ENCODE measurements at regions not wholly inside any gene's neighbourhood (a gene's known extent, or its start where the extent isn't known, plus 50 kb on each side); places are given as distances from the start of the nearest gene placed in this dataset.

DNA sequence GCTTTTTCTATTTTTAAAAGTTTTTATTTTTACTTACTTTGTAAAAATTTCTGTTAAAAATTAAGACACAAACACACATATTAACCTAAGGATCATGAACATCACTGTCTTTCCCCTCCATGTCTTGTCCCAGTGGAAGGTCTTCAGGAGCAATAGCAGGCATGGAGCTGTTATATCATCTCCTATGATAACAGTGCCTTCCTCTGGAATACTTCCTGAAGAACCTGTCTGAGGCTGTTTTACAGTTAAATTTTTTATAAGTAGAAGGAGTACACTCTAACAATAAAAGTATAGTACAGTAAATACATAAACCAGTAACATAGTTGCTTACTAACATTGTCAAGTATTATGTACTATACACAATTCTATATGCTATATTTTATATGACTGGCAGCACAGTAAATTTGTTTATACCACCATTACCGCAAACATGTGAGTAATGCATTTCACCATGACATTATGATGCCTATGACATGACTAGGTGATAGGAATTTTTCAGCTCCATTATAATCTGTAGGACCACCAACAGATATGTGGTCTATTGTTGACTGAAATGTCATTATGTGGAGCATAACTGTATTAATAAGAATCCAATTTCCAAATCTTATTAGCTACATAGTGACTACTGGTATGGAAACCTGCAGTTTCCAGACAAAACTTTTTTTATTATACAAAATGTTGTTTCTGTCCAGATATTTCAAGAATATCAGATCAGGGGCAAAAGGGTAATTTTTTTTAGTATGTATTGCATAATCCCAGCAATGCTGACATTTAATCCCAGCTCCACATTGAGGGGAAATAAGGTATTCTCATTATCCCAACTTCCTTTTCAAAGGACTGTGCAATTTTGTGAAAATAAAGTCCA is 337.2 kb upstream of the SLC39A10 start:
- no peak for DNase-seq (ENCODE audit: extremely low read depth, low read depth)

GRCh38 chr2:195319112-195319460 is 337.9 kb upstream of the SLC39A10 start:
- peak; percentile 14 for DNase-seq (ENCODE audit: extremely low read depth, low read depth)

DNA sequence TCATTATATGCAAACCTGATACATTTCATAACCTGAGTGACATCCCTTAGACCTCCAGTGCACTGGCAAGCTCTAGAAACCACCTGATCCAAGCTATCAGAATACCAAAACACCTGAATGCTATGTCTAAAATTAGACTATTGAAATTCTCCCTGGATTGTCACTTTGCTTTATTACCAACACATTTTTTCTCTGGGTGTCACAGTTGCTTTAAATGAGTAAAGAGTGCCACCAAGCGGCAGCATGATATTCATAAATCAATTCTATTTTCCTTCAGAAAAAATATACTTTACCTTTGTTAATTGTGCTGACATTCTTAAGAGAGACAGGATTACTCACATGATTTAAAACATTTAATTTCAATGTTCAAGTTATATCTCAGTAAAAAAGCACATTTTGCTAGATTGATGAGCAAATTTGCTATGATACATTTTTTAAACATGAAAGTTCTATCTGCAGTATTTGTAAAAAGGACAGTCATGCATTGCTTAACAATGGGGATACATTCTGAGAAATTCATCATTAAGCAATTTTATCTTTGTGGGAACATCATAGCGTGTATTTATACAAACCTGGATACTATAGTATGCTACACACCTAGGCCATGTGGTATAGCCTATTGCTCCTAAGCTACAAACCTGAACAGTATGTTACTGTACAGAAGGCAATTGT is 338.4 kb upstream of the SLC39A10 start:
- DNase-seq (ENCODE audit: extremely low read depth, low read depth), result peak; percentile 55

GRCh38 chr2:195317550-195317949 is 339.5 kb upstream of the SLC39A10 start:
- no peak for DNase-seq (ENCODE audit: extremely low read depth, low read depth)

- DNase-seq (ENCODE audit: extremely low read depth, low read depth), result no peak
Measured at GRCh38 chr2:195316486-195316885, 340.5 kb upstream of the SLC39A10 start.

- no peak for DNase-seq (ENCODE audit: extremely low read depth, low read depth)
Measured at GRCh38 chr2:195313962-195314361, 343.1 kb upstream of the SLC39A10 start.

DNA sequence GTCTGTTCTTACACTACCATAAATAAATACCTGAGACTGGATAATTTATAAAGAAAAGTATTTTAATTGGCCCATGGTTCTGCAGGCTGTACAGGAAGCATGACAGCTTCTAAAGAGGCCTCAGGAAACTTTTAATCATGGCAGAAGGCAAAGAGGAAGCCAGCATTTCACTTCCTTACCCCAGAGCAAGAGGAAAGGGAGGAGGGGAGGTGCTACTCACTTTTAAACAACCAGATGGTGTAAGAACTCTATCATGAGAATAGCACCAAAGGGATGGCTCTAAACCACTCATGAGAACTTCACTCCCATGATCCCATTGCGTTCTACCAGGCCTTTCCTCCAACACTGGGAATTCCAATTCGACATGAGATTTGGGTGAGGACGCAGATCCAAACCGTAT is 344.4 kb upstream of the SLC39A10 start:
- DNase-seq (ENCODE audit: extremely low read depth, low read depth), result no peak

GRCh38 chr2:195308163-195308562 is 348.9 kb upstream of the SLC39A10 start:
- no peak for DNase-seq (ENCODE audit: extremely low read depth, low read depth)

GRCh38 chr2:195307751-195308150 is 349.3 kb upstream of the SLC39A10 start:
- no peak for DNase-seq (ENCODE audit: extremely low read depth, low read depth)

- peak; percentile 26 for DNase-seq (ENCODE audit: extremely low read depth, low read depth)
Measured at GRCh38 chr2:195304310-195304709, 352.7 kb upstream of the SLC39A10 start.

DNA sequence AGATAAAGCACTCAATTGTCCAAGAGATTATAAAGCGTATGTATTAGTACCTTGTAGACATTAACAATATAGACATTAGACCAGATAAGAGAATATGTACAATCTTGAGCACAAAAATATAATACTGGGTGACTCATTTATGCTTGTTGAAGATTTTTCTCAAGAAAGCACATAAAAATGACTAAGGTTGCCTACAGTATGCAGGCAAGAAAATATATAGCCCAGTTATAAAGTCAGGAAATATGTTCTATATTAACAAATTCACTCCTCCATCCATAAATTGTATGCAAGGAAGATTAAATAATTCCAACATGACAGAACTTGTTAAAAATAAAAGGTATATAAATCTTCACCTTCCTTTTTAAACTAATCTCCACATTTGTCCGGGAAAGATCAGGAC is 356.4 kb upstream of the SLC39A10 start:
- no peak for DNase-seq (ENCODE audit: extremely low read depth, low read depth)

DNA sequence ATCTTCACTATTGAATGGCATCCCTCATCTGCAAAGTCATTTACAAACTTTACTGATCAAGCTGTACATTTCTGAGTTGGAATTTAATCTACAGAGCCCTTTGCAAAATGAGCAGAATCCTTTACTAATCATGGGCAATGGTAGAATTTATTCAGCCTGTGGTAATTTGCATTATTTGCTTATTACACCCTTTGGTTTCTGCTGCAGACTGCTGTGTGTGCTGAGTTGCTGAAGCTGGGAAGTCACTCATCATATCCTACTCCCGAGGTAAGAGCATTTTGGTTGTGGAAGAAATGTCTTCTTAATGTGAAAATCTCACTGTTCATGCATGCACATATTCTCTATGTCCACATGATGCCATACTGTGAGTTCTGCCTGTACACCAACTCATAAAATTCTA is 357.4 kb upstream of the SLC39A10 start:
- DNase-seq (ENCODE audit: extremely low read depth, low read depth), result no peak

GRCh38 chr2:195296490-195296889 is 360.5 kb upstream of the SLC39A10 start:
- no peak for DNase-seq (ENCODE audit: extremely low read depth, low read depth)

DNA sequence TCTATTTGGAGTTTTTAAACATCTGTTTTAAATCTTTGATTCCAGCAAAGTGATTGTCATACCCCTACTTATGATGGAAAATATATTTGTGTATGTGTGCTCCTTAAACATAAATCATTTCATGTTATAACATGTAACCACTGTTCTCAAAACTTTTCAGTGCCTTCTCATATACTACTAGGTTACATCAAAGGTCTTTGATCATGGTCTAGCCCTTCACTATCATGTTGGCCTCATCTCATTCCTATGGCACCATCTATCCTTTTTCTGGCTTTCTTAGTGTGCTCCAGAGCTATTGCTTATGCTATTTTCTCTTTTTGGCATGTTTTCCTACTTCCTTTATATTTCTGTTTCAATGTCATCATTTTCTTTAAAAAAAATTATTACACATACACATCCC is 367.9 kb upstream of the SLC39A10 start:
- no peak for DNase-seq (ENCODE audit: extremely low read depth, low read depth)

DNA sequence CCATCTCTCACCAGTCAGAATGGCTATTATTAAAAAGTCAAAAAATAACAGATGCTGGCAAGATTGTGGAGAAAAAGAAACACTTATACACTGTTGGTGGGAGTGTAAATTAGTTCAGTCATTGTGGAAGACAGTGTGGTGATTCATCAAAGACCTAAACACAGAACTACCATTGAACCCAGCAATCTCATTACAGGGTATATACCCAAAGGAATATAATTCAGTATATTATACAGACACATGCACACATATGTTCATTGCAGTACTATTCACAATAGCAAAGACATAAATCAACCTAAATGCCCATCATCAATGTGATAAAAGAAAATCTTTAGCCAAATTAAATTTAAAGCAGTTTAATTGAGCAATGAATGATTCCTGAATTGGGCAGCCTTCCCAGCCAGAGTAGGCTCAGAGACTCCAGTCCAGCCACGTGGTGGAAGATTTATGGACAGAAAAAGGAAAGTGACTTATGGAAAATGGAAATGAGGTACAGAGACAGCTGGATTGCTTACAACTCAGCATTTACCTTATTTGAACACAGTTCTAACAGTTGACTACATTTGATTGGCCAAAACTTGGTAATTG is 377.1 kb upstream of the SLC39A10 start:
- DNase-seq (ENCODE audit: extremely low read depth, low read depth), result no peak

DNA sequence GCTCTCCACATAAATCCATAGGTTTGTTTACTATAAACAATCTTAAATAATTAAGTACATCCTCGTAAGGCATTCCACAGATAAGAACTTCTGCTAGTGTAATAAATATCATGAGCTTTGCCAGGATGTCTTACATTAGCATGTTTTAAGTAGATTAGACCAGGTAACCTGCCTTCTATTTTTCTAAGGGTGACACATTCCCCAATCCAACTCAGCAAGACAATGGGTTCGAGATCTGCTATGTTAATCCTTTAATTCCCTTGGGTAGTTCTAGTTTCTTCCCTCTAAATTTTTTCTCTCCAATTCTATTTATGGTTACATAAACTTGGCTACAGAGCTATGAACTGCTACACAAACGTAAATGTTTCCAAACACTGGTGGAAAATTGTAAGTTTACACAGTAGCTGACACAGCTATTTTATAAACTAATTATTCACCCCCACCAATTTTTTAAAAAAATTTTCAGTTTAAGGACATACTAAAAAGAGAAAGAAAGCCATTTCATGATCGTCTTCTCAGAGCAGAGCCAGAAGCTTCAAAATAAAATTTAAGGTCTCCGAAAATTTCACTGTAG is 386.5 kb upstream of the SLC39A10 start:
- no peak for DNase-seq (ENCODE audit: extremely low read depth, low read depth)

GRCh38 chr2:195269220-195269619 is 387.8 kb upstream of the SLC39A10 start:
- no peak for DNase-seq (ENCODE audit: extremely low read depth, low read depth)

- no peak for DNase-seq (ENCODE audit: extremely low read depth, low read depth)
Measured at GRCh38 chr2:195257979-195258378, 399.0 kb upstream of the SLC39A10 start.

GRCh38 chr2:195252018-195252417 is 405.0 kb upstream of the SLC39A10 start:
- DNase-seq (ENCODE audit: extremely low read depth, low read depth), result no peak

GRCh38 chr2:195251214-195251613 is 405.8 kb upstream of the SLC39A10 start:
- DNase-seq (ENCODE audit: extremely low read depth, low read depth), result no peak

DNA sequence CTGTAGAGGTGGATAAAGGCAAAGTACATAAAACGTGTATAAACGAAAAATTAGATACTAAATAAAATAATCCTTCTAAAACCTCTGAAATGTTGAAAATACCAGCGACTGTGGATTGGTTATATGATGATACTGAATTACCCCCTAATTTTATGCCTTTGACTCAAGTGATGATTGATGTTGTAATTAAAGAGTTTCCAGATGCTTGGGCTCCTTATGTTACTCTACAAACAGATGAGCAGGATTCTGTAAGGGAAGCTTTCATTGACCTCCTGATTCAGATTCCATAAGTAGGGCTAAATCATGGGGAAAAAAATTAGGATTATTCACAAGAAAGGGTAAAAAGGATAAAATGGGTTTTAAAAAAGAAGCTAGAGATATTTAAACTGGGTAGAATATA is 418.2 kb upstream of the SLC39A10 start:
- DNase-seq (ENCODE audit: extremely low read depth, low read depth), result no peak

GRCh38 chr2:195238379-195238778 is 418.6 kb upstream of the SLC39A10 start:
- peak; percentile 76 for DNase-seq (ENCODE audit: extremely low read depth, low read depth)

Data from NCI-H460 (cell line).